M059J (cell line): ENCODE measurements at regions not wholly inside any gene's neighbourhood (a gene's known extent, or its start where the extent isn't known, plus 50 kb on each side); places are given as distances from the start of the nearest gene placed in this dataset.
"Not testable (repeated sequence)": the region's sequence is repeated elsewhere in the genome, so short reads cannot be mapped to it uniquely, and the experiment has no call there.

Experiments
- DNase-seq: peaks from one replicate; pipeline ENCODE4 v3.0.0-alpha.2; 2012; ENCODE audit warnings: low read depth

DNA sequence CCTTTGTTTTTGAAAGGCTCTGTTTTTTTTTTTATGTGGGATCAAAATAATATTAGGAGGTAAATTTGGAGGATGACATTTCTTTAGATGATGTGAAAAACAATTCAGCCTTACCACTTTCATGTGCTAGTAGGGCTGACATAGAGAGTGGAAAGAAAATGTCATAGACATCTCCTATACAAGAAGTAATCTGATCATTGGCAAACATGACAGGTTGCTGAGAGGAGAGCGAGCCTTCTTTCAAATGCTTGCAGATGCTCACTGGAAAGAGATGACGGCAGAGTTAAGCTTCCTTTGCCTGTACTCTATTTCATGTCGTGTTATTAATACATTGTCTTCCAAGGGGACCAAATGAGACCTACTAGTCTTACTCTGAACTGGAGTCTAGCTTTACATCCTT is 160.1 kb upstream of the DAP start:
- no peak for DNase-seq

DNA sequence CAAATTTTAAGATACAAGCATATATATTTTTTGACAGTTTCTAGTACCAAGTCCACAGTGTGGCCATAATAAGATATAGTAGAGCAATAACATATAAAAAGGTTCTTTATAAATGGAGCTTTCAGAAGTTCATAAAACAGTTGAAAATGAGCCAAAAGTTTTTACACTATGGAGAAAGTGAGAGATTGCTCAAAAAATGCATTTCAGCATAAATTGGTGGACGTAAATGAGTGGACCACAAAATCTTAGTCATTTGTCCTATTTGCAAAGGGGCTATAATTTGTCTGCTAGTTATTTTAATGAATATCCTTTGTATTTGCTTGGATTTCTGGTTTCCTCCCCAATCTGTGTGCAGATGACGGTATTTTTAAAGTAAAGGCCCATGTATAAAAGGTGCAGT is 159.4 kb upstream of the DAP start:
- no peak for DNase-seq

DNA sequence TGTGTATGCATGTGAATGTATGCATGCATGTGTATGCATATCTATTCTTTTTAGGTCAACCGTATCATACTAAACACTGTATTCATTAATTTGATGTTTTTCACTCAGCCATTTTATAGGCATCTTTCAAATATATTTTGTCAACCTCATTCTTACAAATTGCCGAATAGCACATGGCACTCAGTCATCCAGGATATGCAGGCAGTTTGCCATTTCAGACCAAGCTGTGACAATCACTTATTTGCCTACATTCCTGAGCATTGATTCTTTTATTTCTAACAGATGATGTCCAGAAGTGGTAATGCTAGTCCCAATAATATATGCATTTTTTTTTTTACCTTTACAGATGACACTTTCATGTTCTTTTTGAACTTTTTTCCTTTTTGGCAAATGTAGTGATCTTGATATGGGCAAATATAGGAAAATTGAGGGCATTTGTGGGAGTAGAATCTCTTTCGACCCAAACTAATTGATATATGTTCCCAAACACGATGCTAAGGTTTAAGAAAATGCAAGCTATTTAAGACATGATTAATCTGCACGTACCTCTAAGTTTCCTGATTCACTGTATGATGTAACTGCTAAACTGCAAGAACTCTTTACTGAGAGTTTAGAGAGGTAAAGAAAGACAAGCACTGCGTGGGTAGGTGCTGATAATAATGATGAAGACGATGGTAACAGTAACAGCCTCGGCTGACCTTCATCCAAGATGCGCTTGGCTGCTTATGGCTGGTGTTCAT is 153.9 kb upstream of the DAP start:
- DNase-seq: peak; percentile 63

DNA sequence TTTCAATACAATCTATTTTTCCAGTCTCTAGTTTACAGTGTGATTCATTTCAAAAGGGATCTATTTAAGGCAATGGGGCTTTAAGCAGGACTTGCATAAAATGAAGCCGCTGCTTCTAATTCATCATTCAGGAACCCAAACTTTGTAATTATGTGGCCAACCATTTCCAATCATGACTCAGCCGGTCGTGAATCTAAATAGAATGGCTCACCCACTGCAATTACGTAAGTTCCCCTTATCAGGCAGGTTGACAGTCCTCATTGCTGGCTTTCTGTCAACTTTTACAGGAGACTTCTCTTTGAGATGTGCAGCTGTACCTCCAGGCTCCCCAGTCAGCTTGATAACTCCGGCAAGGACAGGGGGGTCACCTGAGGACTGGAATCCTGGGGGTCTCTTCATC is 152.8 kb upstream of the DAP start:
- DNase-seq: peak; percentile 100

DNA sequence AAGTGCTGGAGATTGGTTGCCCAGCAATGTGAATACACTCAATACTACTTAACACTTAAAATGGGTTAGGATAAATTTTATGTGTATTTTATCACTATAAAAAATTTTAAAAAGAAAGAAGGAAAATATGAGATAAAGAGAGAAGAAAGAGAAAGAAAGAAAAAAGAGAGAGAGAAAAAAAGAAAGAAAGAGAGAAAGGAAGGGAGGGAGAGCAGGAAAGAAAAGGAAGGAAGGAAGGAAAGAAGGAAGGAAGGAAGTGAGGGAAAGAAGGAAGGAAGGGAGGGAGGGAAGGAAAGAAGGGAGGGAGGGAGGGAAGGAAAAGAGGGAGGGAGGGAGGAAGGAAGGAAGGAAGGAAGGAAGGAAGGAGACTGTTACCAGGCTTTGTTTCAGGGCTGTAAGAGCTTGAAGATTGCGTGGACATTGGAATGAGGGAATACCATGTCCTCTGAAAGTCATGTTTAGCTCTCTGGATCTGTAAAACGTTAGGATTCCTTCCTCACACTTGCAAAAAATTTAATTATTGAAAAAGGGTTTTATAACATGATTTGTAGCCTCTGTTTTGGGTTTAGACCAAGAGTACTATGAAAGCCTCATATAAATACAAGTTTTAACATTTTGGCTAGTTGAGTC is 152.3 kb upstream of the DAP start:
- no peak for DNase-seq

DNA sequence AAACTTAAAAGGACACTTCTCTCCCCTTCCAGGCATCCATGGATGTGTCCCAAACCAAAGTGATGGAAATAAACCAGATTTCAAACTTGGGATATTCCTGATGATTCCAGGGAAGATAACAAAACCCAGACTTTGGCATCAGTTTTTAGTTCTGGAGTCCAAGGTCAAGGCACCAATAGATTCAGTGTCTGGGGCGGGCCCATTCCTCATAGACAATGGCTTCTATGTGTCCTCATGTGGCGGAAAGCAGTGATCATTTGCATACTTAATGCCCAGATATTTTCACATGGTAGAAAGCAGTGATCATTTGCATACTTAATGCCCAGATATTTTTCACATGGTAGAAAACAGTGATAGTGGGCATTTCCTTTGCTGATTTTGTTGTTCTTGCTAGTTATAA is 151.4 kb upstream of the DAP start:
- DNase-seq: no peak

DNA sequence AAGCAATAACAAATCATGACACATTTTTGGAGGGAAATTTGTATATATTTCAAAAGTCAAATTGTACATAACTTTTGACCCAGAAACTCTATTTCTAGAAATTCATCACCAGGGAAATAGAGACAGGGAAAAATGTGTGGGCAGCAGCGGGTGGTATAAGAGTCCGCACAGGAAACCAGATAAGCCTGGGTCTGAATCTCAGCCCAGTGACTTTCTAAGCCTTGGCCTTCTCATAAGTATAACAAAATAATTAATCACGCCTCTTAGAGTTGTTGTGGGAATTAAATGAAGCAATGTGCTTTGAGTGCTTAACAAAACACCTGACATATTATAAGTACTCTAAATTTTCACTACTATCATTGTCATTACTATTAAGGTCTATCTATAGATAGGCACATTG is 149.2 kb upstream of the DAP start:
- no peak for DNase-seq

DNA sequence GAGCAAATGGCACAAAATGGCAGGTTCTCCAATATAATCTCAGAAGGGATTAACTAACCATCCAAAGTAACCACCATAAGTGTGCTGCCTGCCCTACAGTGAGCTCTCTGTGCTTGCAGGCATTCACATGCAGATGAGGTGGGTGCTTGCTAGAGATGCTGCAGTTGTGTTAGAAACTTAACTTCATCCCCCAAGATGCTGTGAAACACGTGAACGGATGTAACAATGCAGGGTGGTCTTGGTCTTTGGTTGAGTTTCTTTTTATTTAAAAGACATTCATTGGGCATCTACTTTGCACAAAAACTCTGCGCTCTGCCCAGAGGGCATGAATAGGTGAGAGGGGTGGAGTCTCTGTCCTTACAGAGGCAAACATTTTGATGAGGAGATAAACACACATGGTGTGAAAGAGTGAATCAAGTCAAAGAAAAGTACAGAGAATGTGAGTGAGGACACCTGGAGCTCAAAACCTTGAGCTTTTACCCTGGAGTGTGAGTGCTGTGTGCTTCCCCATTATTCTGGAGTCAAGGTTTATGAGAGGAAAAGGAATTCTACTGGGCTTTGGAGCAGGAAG is 143.9 kb upstream of the DAP start:
- DNase-seq: no peak

DNA sequence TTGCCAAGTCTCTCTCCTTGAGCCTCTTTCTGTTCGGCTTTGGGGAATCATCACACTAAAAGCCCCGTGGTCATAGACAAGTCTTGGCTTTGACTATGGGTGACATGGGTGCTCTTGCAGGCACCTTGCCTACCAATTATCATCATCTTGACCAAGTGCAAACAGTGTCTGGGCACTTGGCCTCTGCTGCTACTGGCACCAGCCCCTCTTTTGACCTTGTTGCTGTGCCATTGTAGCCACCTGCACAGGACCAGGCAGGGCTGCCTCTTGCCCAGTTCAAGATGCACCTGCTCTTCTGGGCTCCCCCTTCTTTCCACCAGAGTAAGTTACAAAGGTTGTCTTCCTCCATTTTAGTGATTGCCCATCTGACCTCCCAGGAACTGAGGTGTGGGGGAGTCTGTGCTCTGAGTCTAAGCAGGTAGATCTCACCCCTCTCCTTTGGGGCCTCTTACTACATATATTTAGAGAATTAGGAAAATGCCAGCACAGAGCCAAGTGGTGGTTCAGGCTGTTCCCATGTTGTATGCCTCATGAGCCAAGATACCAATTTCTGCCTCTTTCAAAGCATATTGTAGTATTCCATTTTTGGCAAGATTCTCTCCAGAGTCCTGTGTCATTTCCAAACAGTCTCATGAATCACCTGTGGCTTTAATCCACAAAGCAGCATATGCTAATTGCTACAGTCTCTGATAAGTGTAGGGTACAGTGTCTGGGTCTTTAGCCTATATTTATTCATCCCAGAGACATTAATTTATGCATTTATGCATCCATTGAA is 142.9 kb upstream of the DAP start:
- peak; percentile 51 for DNase-seq

DNA sequence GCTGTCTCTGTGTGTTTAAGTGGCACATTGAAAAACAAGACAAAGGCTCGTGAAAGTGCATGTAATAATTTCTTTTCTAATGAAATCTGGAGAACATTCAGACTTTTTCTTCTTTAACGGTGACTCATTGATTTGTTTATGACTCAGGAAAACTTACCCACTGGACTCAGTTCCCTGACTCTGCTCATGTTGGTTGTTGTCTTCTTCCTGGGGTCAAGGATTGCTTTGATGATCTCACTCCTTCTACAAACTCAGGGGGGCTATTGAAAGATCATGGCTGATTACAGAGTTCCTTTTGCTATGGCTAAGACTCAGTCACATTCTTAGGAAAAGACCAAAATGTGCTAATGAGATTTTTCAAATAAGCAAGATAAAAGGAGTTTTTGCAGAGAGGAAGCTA is 141.1 kb upstream of the DAP start:
- DNase-seq: peak; percentile 80

DNA sequence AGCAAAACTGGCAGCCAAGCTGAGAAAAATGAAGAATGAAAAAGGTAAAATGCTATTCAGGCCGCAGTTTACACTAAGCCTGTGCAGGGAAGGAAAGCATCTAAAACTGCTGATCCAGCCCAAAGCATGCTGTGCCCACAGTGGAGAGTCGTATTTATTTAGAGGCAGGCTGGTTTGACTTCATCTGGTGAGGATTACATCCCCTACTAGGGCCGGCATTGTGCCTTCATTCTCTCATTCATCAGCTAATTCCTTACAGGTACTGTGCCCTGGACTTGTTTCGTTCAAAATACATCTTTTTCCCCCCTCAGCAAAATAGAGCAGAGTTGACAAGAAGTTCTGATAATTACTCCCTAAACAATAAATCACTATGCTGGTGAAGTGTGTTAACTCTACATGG is 137.5 kb upstream of the DAP start:
- no peak for DNase-seq

DNA sequence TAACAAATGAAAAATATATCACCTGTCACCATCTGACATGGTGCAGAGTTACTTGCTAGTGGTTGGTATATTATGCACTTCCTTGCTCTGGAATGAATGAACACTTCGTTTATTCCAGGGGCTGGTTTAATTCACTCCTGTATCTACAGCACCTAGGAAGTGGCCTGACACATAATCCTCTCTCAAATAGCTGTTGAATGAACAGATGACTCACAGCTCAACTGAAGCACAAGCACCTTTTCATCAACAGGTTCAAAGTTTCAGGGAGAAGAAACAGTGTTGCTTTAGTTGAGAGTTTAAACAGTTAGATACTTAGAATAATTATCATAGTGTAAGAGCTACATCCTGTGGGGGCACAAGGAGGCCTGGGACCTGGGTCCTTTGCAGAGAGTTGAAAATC is 135.0 kb upstream of the DAP start:
- DNase-seq: peak; percentile 58

DNA sequence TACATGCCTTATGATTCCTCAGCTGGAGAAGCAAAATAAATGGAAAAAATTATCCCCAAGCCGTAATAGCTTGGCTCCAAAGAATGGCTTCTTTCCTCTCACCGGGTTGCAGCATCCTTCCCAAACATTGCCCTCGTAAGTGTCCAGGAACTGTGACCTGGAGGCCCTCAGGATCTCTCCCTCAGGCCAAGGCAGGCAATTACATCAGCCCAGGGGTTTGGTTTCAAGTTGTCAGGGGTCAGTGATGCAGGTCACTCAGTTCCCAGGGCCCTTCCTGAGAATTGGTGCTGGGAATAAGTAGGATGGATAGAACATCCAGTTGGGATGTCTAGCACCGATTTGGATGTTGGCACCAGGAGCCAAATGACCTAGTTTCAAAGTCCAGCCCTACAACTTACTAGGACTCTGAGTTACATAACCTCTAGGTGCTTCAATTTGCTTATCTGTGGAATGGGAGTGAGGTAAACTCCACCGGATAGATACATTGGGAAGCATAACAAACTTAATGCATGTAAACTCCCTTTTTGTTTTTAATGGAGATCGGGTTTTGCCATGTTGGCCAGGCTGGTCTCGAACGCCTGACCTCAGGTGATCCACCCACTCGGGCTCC is 133.5 kb upstream of the DAP start:
- peak; percentile 46 for DNase-seq

DNA sequence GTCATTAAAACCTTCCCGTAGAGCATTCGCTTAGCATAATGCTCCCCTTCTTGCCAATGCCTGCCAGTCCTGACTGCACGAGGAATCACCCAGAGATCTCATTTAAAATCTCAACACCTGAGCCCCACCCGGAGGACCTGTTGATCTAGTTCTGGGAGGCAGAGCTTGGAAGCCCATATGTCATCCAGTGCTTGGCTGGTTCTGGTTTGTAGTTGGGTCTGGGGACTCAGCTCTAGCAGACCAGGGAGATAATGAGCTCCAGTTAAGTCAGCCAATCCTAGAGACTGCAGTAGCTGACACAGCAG is 131.8 kb upstream of the DAP start:
- no peak for DNase-seq

DNA sequence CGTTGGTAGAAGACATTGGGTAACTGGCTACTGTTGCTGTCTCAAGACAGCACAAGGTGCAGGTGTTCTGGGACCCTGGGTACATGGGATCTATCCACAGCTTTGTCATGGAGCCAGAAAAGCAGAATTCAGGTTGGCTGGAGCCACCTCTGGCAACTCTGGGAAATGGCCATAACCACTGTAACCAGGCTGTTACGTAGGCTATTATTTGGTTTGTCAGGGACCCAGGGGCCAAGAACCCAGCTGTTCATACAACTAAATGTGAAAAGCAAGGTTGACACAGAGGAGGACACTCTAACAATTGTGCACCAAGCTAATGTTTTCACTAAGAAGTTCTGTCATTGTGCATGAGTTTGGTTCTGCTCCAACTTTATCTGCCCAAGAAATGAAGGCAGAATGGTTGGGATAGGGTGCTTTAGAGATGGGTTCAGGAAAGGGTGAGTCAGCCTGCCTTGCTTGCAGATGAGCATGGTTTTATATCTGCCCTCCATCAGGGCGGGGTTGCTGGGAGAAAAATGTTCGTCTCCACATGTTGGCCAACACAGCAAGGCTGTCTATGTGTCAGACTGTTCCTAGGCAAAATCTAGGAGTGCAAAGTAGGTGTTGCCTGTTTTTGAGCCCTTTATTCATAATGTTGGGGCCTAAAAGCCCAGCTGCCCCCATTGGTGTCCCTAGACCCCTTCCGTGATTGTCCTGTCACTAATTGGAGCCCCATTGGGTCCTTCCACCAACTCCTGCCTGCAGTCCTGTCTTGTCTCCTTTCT is 131.3 kb upstream of the DAP start:
- peak; percentile 62 for DNase-seq

DNA sequence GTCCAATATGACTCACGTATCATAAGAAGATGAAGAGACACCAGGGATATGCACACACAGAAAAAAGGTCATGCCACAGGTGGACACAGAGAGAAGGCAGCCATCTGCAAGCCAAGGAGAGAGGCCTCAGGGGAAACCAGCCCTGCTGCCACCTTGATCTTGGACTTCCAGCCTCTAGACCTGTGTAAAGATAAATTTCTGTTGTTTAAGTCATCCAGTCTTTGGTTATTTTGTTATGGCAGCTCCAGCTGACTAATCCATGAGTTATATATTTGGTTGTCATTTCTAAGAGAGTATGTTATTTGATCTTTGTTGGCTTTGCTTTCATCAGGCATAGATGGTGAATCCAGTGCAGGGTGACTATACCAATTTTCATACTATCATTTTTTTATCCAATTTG is 130.2 kb upstream of the DAP start:
- DNase-seq: peak; percentile 35

DNA sequence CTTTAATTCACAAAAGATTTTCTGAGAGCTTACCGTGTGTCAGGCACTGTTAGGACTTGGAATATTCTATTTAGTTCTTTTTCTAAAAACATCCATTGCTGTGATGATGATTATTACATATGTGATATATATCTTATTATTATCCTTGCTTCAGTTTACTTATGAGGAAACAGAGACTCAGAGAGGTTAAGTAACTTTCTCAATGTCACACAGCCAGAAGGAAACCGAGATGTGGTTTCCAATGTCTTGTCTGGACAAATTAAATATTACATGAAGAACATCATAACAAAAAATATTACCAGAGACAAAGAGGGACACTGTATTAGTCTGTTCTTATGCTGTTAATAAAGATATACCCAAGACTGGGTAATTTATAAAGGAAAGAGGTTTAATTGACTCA is 125.5 kb upstream of the DAP start:
- no peak for DNase-seq

DNA sequence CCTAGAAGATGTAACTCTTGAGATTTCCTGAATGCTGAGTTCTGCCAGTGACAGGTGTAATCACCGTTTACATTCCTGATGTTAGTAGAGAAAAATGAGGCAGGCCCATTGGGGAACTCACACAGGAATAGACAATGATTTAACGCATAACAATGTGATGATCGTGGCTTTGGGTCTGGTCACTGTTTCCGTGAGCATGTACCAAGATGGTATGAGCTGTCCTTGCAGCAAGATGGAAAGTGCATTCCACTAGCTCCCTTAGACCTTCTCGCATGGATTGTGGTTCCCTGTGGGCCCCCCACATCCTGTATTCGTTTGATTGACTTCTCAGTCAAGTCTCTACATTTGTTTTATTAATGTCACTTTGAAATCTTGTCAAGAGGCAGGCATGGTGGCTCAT is 124.0 kb upstream of the DAP start:
- peak; percentile 96 for DNase-seq

DNA sequence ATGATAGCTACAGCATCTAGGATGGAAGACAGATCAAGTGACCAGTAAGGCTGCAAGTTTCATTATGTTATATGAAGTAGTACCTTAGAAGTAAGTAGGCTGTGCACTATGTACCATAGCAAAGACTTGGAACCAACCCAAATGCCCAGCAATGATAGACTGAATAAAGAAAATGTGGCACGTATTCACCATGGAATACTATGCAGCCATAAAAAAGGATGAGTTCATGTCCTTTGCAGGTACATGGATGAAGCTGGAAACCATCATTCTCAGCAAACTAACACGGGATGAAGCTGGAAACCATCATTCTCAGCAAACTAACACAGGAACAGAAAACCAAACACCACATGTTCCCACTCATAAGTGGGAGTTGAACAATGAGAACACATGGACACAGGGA is 122.9 kb upstream of the DAP start:
- not testable (repeated sequence) for DNase-seq

DNA sequence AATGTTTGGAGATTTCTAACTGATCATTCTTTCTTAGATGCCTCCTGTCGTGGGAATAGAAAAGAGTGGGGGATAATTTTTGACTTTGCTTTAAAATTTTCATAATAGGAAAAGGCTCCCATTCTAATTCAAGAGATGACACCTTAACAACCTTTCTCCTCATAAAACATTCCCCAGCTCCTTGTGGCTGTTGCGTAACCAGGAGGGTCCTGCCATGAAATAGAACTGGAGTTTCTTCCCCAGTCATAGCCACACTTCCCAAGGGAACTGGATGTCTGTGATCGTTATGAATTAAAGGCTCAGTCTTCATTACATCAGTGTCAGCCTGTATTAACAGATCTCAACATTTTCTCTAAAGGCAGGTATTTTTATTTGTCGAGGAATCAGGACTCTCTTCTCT is 119.9 kb upstream of the DAP start:
- DNase-seq: no peak

DNA sequence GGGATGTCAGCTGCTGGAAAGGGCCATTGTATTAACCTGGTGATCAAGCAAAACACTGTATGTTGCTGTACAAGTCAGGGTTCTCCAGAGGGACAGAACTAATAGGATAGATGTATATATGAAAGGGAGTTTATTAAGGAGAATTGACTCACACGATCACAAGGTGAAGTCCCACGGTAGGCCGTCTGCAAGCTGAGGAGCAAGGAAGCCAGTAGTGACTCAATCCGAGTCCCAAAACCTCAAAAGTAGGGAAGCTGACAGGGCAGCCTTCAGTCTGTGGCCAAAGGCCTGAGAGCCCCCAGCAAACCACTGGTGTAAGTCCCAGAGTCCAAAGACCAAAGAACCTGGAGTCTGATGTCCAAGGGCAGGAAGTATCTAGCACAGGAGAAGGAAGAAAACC is 116.0 kb upstream of the DAP start:
- peak; percentile 75 for DNase-seq
